ENCODE measurements at regions not wholly inside any gene's neighbourhood (a gene's known extent, or its start where the extent isn't known, plus 50 kb on each side); places are given as distances from the start of the nearest gene placed in this dataset.

- TF ChIP-seq POLR2A (IDR thresholded peaks at IDR 0.05; ENCODE audit: borderline replicate concordance, extremely low read depth, insufficient read depth, insufficient read length) (no peak), SRF (IDR thresholded peaks at IDR 0.05; ENCODE audit: low read depth) (no peak), EZH2phosphoT487 (IDR thresholded peaks at IDR 0.05; ENCODE audit: borderline replicate concordance) (no peak), EZH2 (IDR thresholded peaks at IDR 0.05) (no peak), EGR1 (IDR thresholded peaks at IDR 0.05; ENCODE audit: low read depth) (no peak)
- TF ChIP-seq, protein P1, sequence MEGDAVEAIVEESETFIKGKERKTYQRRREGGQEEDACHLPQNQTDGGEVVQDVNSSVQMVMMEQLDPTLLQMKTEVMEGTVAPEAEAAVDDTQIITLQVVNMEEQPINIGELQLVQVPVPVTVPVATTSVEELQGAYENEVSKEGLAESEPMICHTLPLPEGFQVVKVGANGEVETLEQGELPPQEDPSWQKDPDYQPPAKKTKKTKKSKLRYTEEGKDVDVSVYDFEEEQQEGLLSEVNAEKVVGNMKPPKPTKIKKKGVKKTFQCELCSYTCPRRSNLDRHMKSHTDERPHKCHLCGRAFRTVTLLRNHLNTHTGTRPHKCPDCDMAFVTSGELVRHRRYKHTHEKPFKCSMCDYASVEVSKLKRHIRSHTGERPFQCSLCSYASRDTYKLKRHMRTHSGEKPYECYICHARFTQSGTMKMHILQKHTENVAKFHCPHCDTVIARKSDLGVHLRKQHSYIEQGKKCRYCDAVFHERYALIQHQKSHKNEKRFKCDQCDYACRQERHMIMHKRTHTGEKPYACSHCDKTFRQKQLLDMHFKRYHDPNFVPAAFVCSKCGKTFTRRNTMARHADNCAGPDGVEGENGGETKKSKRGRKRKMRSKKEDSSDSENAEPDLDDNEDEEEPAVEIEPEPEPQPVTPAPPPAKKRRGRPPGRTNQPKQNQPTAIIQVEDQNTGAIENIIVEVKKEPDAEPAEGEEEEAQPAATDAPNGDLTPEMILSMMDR (IDR thresholded peaks at IDR 0.05 in 2 of 3, conservative IDR thresholded peaks at IDR 0.05 in 1 of 3; ENCODE audit: borderline replicate concordance in 1 of 3, insufficient read depth in 1 of 3, low read depth in 2 of 3, low read length in 2 of 3) = no peak
These were observed 151.6 kb downstream of the TOMM20 start for GRCh38 chr1:234976861-234977680.
